Inferior parietal cortex (tissue), 1 donor: ENCODE measurements at regions not wholly inside any gene's neighbourhood (a gene's known extent, or its start where the extent isn't known, plus 50 kb on each side); places are given as distances from the start of the nearest gene placed in this dataset.
"Not testable (repeated sequence)": the region's sequence is repeated elsewhere in the genome, so short reads cannot be mapped to it uniquely, and the experiment has no call there.

Experiments
- DNase-seq: peaks from one replicate; pipeline ENCODE4 v3.0.0-alpha.2; 2016; ENCODE audit errors: extremely low spot score

- DNase-seq, result no peak
These were observed 302.1 kb downstream of the FZD1 start for GRCh38 chr7:91566402-91566732.

- no peak for DNase-seq
These were observed 303.1 kb downstream of the FZD1 start for GRCh38 chr7:91567081-91568012.

- DNase-seq, result no peak
These were observed 303.9 kb downstream of the FZD1 start for GRCh38 chr7:91568138-91568537.

- no peak for DNase-seq
These were observed 305.7 kb downstream of the FZD1 start for GRCh38 chr7:91569728-91570457.

GRCh38 chr7:91570560-91570959 is 306.3 kb downstream of the FZD1 start:
- DNase-seq, result no peak

GRCh38 chr7:91571601-91572000 is 307.4 kb downstream of the FZD1 start:
- no peak for DNase-seq

GRCh38 chr7:91573405-91573804 is 307.1 kb downstream of the MTERF1 start:
- DNase-seq, result no peak

GRCh38 chr7:91576459-91576858 is 304.0 kb downstream of the MTERF1 start:
- DNase-seq, result not testable (repeated sequence)

- DNase-seq, result no peak
These were observed 300.7 kb downstream of the MTERF1 start for GRCh38 chr7:91579837-91580236.

GRCh38 chr7:91582799-91583477 is 297.6 kb downstream of the MTERF1 start:
- no peak for DNase-seq

- no peak for DNase-seq
These were observed 284.2 kb downstream of the MTERF1 start for GRCh38 chr7:91596287-91596686.

- DNase-seq, result no peak
These were observed 281.7 kb downstream of the MTERF1 start for GRCh38 chr7:91598791-91599190.

GRCh38 chr7:91600112-91600511 is 280.4 kb downstream of the MTERF1 start:
- no peak for DNase-seq

- no peak for DNase-seq
These were observed 276.8 kb downstream of the MTERF1 start for GRCh38 chr7:91603707-91604106.

- no peak for DNase-seq
These were observed 271.9 kb downstream of the MTERF1 start for GRCh38 chr7:91608606-91609005.

GRCh38 chr7:91609525-91609924 is 271.0 kb downstream of the MTERF1 start:
- no peak for DNase-seq

- DNase-seq, result no peak
These were observed 266.1 kb downstream of the MTERF1 start for GRCh38 chr7:91614431-91614830.

- DNase-seq, result no peak
These were observed 261.4 kb downstream of the MTERF1 start for GRCh38 chr7:91618776-91619765.

- no peak for DNase-seq
These were observed 259.7 kb downstream of the MTERF1 start for GRCh38 chr7:91620827-91621226.

- DNase-seq, result not testable (repeated sequence)
These were observed 253.2 kb downstream of the MTERF1 start for GRCh38 chr7:91627324-91627723.

GRCh38 chr7:91628742-91629141 is 251.8 kb downstream of the MTERF1 start:
- no peak for DNase-seq
